ENCODE measurements at regions not wholly inside any gene's neighbourhood (a gene's known extent, or its start where the extent isn't known, plus 50 kb on each side); places are given as distances from the start of the nearest gene placed in this dataset.

- TF ChIP-seq CTCF (IDR thresholded peaks at IDR 0.05; ENCODE audit: insufficient read depth, low read length) (no peak), REST (IDR thresholded peaks at IDR 0.05; ENCODE audit: insufficient replicate concordance, low read depth) (no peak), POLR2AphosphoS5 (IDR thresholded peaks at IDR 0.05; ENCODE audit: low read depth) (no peak), SPI1 (IDR thresholded peaks at IDR 0.05; ENCODE audit: borderline replicate concordance, low read depth) (no peak), GABPA (IDR thresholded peaks at IDR 0.05; ENCODE audit: low read depth) (no peak)
- no peak overlapping the region for H3K27ac ChIP-seq (replicated peaks)
- DNase-seq (ENCODE audit: low read depth in 1 of 2, low spot score in 1 of 2), result peak in 1 of 2 experiments; percentile 19
Observed at GRCh38 chr1:13965770-13966398, 265.9 kb downstream of the PRDM2 start.

GRCh38 chr1:13967707-13968106 is 267.7 kb downstream of the PRDM2 start:
- Histone ChIP-seq H3K27me3 (ENCODE audit: insufficient read depth, poor library complexity, severe bottlenecking) (no peaks in the 10 kb centered on the region), H3K4me3 (replicated peaks; ENCODE audit: insufficient read depth, low read length) (no peak overlapping the region), H3K27ac (replicated peaks) (no peak overlapping the region)
- no peak for DNase-seq (ENCODE audit: low read depth in 1 of 2, low spot score in 1 of 2)
- TF ChIP-seq REST (IDR thresholded peaks at IDR 0.05; ENCODE audit: insufficient replicate concordance, low read depth) (no peak), GABPA (IDR thresholded peaks at IDR 0.05; ENCODE audit: low read depth) (no peak), CTCF (IDR thresholded peaks at IDR 0.05; ENCODE audit: insufficient read depth, low read length) (no peak), POLR2AphosphoS5 (IDR thresholded peaks at IDR 0.05; ENCODE audit: low read depth) (no peak), SPI1 (IDR thresholded peaks at IDR 0.05; ENCODE audit: borderline replicate concordance, low read depth) (no peak)

More at GRCh38 chr1:13965770-13966398, 265.9 kb downstream of the PRDM2 start:
- Histone ChIP-seq H3K27me3 (ENCODE audit: insufficient read depth, poor library complexity, severe bottlenecking) (no peaks in the 10 kb centered on the region), H3K4me3 (replicated peaks; ENCODE audit: insufficient read depth, low read length) (no peak overlapping the region)

GRCh38 chr1:13968361-13968760 is 268.4 kb downstream of the PRDM2 start:
- TF ChIP-seq SPI1 (IDR thresholded peaks at IDR 0.05; ENCODE audit: borderline replicate concordance, low read depth), result no peak
- no peak for TF ChIP-seq CTCF (IDR thresholded peaks at IDR 0.05; ENCODE audit: insufficient read depth, low read length)
- TF ChIP-seq POLR2AphosphoS5 (IDR thresholded peaks at IDR 0.05; ENCODE audit: low read depth), result no peak
- TF ChIP-seq REST (IDR thresholded peaks at IDR 0.05; ENCODE audit: insufficient replicate concordance, low read depth), result no peak
- TF ChIP-seq GABPA (IDR thresholded peaks at IDR 0.05; ENCODE audit: low read depth), result no peak
- Histone ChIP-seq H3K4me3 (replicated peaks; ENCODE audit: insufficient read depth, low read length) (no peak overlapping the region), H3K27me3 (ENCODE audit: insufficient read depth, poor library complexity, severe bottlenecking) (no peaks in the 10 kb centered on the region), H3K27ac (replicated peaks) (no peak overlapping the region)
- no peak for DNase-seq (ENCODE audit: low read depth in 1 of 2, low spot score in 1 of 2)
